ENCODE measurements at regions not wholly inside any gene's neighbourhood (a gene's known extent, or its start where the extent isn't known, plus 50 kb on each side); places are given as distances from the start of the nearest gene placed in this dataset.

GRCh38 chr22:27115410-27115809 lies 458.0 kb downstream of the MIAT start:
- no peak for TF ChIP-seq CTCF (IDR thresholded peaks at IDR 0.05; ENCODE audit: insufficient read depth, low read length, poor library complexity, severe bottlenecking)
- Histone ChIP-seq H3K4me3 (replicated peaks; ENCODE audit: low read depth, low read length) (no peak overlapping the region), H3K36me3 (ENCODE audit: control insufficient read depth, insufficient read depth, low read length) (no peaks in the 10 kb centered on the region), H3K27me3 (replicated peaks; ENCODE audit: control insufficient read depth, insufficient read depth, low read length) (no peaks in the 10 kb centered on the region)
- no peak for DNase-seq (ENCODE audit: extremely low read depth, insufficient read length)

GRCh38 chr22:27115816-27116256 lies 458.4 kb downstream of the MIAT start:
- Histone ChIP-seq H3K27me3 (replicated peaks; ENCODE audit: control insufficient read depth, insufficient read depth, low read length) (no peaks in the 10 kb centered on the region), H3K36me3 (ENCODE audit: control insufficient read depth, insufficient read depth, low read length) (no peaks in the 10 kb centered on the region), H3K4me3 (replicated peaks; ENCODE audit: low read depth, low read length) (no peak overlapping the region)
- TF ChIP-seq CTCF (IDR thresholded peaks at IDR 0.05; ENCODE audit: insufficient read depth, low read length, poor library complexity, severe bottlenecking): no peak
- DNase-seq (ENCODE audit: extremely low read depth, insufficient read length): no peak

- no peak for TF ChIP-seq CTCF (IDR thresholded peaks at IDR 0.05; ENCODE audit: insufficient read depth, low read length, poor library complexity, severe bottlenecking)
- DNase-seq (ENCODE audit: extremely low read depth, insufficient read length): no peak
- no peaks in the 10 kb centered on the region for H3K36me3 ChIP-seq (ENCODE audit: control insufficient read depth, insufficient read depth, low read length)
- no peaks in the 10 kb centered on the region for H3K27me3 ChIP-seq (replicated peaks; ENCODE audit: control insufficient read depth, insufficient read depth, low read length)
- H3K4me3 ChIP-seq (replicated peaks; ENCODE audit: low read depth, low read length): no peak overlapping the region
Observed at GRCh38 chr22:27116312-27117086, 459.1 kb downstream of the MIAT start.

- no peak for DNase-seq (ENCODE audit: extremely low read depth, insufficient read length)
- Histone ChIP-seq H3K27me3 (replicated peaks; ENCODE audit: control insufficient read depth, insufficient read depth, low read length) (no peaks in the 10 kb centered on the region), H3K36me3 (ENCODE audit: control insufficient read depth, insufficient read depth, low read length) (no peaks in the 10 kb centered on the region), H3K4me3 (replicated peaks; ENCODE audit: low read depth, low read length) (no peak overlapping the region)
- no peak for TF ChIP-seq CTCF (IDR thresholded peaks at IDR 0.05; ENCODE audit: insufficient read depth, low read length, poor library complexity, severe bottlenecking)
Observed at GRCh38 chr22:27120036-27120435, 462.6 kb downstream of the MIAT start.

GRCh38 chr22:27122574-27122973 lies 465.2 kb downstream of the MIAT start:
- no peak for TF ChIP-seq CTCF (IDR thresholded peaks at IDR 0.05; ENCODE audit: insufficient read depth, low read length, poor library complexity, severe bottlenecking)
- H3K27me3 ChIP-seq (replicated peaks; ENCODE audit: control insufficient read depth, insufficient read depth, low read length): no peaks in the 10 kb centered on the region

More at GRCh38 chr22:27122574-27122973, 465.2 kb downstream of the MIAT start:
- Histone ChIP-seq H3K36me3 (ENCODE audit: control insufficient read depth, insufficient read depth, low read length) (no peaks in the 10 kb centered on the region), H3K4me3 (replicated peaks; ENCODE audit: low read depth, low read length) (no peak overlapping the region)
- DNase-seq (ENCODE audit: extremely low read depth, insufficient read length): no peak

Measured in GM06990 (cell line).